Ishikawa (cell line): ENCODE measurements at regions not wholly inside any gene's neighbourhood (a gene's known extent, or its start where the extent isn't known, plus 50 kb on each side); places are given as distances from the start of the nearest gene placed in this dataset.

Experiments used
- CEBPB ChIP-seq: IDR thresholded peaks from 2 replicates; pipeline ENCODE4 v1.6.1; 2012
- CREB1 ChIP-seq: IDR thresholded peaks from 2 replicates; pipeline ENCODE4 v1.6.1; 2012; ENCODE audit warnings: low read depth
- EGR1 ChIP-seq: IDR thresholded peaks from 2 replicates; pipeline ENCODE4 v1.6.1; 2012
- EP300 ChIP-seq: IDR thresholded peaks from 2 replicates; pipeline ENCODE4 v1.6.1; 2012; ENCODE audit warnings: borderline replicate concordance
- FOXM1 ChIP-seq: IDR thresholded peaks from 2 replicates; pipeline ENCODE4 v1.6.1; 2012; ENCODE audit warnings: low read depth, borderline replicate concordance
- MAX ChIP-seq: IDR thresholded peaks from 2 replicates; pipeline ENCODE4 v1.6.1; 2012
- NFIC ChIP-seq: IDR thresholded peaks from 2 replicates; pipeline ENCODE4 v1.6.1; 2012
- RAD21 ChIP-seq: IDR thresholded peaks from 2 replicates; pipeline ENCODE4 v1.6.1; 2012; ENCODE audit warnings: low read depth
- TAF1 ChIP-seq: IDR thresholded peaks from 2 replicates; pipeline ENCODE4 v1.6.1; 2012; ENCODE audit warnings: low read depth, mild to moderate bottlenecking
- TCF12 ChIP-seq: IDR thresholded peaks from 2 replicates; pipeline ENCODE4 v1.6.1; 2012; ENCODE audit warnings: low read depth
- TEAD4 ChIP-seq: IDR thresholded peaks from 2 replicates; pipeline ENCODE4 v1.6.1; 2012
- YY1 ChIP-seq: IDR thresholded peaks from 2 replicates; pipeline ENCODE4 v1.6.1; 2012; ENCODE audit warnings: low read depth
- ZBTB7A ChIP-seq: IDR thresholded peaks from 2 replicates; pipeline ENCODE4 v1.6.1; 2012; ENCODE audit warnings: low read depth
- TF ChIP-seq, protein P1 (sequence below): IDR thresholded peaks from 2 replicates; pipeline ENCODE4 v1.6.1; 2012; ENCODE audit warnings: low read depth, mild to moderate bottlenecking
- TF ChIP-seq, protein P2 (sequence below): IDR thresholded peaks from 2 replicates; pipeline ENCODE4 v1.6.1; 2012

DNA sequence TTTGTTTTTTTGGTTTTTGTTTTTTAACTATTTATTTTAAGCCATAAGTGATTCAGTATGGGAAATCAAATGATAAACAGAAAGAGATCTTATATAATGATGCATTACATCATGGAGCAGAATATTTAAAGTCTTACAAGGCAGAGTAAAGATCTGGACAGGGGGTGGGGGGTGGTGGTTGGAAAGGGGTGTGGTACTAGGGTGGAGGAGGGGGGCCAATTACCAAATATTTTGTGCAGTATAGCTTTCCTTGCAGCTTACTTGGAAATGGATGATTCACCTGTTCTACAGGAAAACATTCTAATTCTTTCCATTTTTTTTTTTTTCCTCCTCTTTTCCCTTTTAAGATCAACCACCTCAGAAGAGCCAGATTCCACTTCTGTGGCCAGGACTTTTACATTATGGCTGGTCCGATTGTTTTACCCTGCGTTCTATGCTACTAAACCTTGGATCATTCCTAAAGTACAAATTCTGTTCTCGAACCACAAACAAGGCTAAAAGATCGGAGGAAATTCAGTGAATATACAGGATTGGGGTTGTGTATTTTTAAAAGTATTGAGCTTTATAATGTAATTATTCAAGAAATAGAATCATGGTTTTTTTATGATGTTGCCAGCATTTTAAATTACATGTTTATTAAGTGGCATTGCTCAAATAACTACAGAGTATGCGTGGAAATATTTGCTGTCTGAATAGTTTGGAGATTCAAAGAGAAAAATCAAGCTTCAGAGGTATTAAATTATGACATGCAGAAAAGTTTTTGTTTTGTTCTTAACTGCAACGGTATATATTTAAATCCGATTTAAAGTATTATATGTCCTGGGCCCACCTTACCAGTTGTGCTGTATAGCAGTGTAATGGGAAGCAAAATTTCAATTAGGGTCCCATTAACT is 859.5 kb downstream of the USP25 start:
- TF ChIP-seq TAF1, result no peak
- no peak for TF ChIP-seq CEBPB
- no peak for TF ChIP-seq TCF12

- TF ChIP-seq, protein P1, sequence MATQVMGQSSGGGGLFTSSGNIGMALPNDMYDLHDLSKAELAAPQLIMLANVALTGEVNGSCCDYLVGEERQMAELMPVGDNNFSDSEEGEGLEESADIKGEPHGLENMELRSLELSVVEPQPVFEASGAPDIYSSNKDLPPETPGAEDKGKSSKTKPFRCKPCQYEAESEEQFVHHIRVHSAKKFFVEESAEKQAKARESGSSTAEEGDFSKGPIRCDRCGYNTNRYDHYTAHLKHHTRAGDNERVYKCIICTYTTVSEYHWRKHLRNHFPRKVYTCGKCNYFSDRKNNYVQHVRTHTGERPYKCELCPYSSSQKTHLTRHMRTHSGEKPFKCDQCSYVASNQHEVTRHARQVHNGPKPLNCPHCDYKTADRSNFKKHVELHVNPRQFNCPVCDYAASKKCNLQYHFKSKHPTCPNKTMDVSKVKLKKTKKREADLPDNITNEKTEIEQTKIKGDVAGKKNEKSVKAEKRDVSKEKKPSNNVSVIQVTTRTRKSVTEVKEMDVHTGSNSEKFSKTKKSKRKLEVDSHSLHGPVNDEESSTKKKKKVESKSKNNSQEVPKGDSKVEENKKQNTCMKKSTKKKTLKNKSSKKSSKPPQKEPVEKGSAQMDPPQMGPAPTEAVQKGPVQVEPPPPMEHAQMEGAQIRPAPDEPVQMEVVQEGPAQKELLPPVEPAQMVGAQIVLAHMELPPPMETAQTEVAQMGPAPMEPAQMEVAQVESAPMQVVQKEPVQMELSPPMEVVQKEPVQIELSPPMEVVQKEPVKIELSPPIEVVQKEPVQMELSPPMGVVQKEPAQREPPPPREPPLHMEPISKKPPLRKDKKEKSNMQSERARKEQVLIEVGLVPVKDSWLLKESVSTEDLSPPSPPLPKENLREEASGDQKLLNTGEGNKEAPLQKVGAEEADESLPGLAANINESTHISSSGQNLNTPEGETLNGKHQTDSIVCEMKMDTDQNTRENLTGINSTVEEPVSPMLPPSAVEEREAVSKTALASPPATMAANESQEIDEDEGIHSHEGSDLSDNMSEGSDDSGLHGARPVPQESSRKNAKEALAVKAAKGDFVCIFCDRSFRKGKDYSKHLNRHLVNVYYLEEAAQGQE, result no peak
- TF ChIP-seq TCF12 (no peak), NFIC (no peak), YY1 (no peak), ZBTB7A (no peak), RAD21 (no peak), EP300 (no peak), TEAD4 (no peak), CEBPB (no peak)
Observed at GRCh38 chr21:16590186-16590585, 860.4 kb downstream of the USP25 start.

DNA sequence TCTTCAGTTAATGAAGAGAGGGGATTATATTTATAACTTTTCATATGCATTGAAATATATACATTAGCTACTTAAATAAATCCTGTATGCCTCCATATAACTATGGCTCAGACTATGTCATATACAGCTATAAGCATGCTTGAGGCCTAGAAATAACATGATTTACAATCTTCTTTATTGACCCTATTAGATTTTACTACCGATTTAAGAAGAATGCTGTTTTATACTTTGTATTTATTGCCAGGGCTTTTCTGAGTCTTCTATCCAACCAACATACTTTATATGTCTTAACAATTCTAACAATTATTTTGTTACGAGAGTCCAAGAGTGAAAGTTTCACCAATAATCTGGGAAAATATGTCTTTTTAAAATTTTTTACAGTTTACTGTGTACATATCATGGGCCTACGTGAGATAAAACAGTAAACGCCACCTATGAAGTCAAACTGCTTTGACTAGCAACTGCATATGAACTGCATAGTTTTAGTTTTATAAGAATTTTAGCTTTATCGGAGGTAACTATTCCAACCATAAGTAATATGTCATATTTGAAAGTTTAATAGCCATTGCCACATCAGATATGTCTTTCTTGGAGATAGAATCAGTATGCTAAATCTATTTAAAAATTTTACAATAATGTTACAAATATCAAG is 861.0 kb downstream of the USP25 start:
- TF ChIP-seq RAD21, result no peak
- no peak for TF ChIP-seq TEAD4
- TF ChIP-seq, protein P1, result no peak
- TF ChIP-seq ZBTB7A, result no peak
- no peak for TF ChIP-seq FOXM1
- no peak for TF ChIP-seq CREB1
- no peak for TF ChIP-seq TCF12
- no peak for TF ChIP-seq EP300
- no peak for TF ChIP-seq EGR1
- no peak for TF ChIP-seq YY1
- no peak for TF ChIP-seq MAX
- no peak for TF ChIP-seq NFIC
- TF ChIP-seq, protein P2, sequence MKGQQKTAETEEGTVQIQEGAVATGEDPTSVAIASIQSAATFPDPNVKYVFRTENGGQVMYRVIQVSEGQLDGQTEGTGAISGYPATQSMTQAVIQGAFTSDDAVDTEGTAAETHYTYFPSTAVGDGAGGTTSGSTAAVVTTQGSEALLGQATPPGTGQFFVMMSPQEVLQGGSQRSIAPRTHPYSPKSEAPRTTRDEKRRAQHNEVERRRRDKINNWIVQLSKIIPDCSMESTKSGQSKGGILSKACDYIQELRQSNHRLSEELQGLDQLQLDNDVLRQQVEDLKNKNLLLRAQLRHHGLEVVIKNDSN, result no peak
- no peak for TF ChIP-seq TAF1
- TF ChIP-seq CEBPB, result no peak

DNA sequence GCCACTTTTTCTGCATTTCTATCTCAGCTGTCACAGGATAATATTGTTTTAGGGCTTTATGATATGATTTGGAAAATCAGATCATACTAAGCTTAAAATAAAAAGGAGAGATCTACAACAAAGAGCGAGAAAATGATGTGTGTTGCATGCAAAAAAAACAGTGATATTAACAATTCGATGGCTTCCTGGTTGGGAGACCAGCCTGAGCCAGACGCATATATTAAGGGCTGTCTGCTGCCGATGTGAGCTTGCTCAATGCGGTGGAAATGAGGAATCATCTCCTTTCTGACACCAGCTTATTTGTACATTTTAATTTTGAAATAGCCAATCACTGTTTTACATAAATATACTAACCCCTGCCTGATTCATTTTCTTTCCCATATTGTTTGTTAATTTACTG is 862.6 kb downstream of the USP25 start:
- TF ChIP-seq NFIC (no peak), RAD21 (no peak), MAX (no peak)

DNA sequence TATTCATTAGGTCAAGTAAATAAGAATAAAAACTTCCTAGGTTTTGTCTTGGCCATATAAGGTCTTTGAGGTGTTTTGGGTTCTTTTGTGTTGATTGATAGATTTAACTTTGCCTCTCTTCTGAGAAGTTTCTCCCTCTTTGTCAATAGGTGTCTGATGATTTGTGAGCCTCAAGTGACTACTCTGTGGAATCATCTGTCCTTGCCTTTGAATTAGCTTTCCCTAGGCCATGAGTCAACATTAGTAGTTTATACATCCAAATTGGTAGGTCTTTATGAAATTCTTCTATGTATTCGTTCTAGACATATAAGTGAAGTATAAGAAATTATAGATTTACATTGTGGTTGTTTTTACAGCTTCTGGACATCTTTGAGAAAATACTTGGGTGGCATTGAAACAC is 864.4 kb downstream of the USP25 start:
- no peak for TF ChIP-seq TAF1
- no peak for TF ChIP-seq RAD21
- no peak for TF ChIP-seq TEAD4
- TF ChIP-seq TCF12, result no peak
- no peak for TF ChIP-seq CREB1
- TF ChIP-seq YY1, result no peak

GRCh38 chr21:16596369-16596768 is 866.6 kb downstream of the USP25 start:
- TF ChIP-seq, protein P1, result no peak
